KMS-11 (cell line): ENCODE measurements at regions not wholly inside any gene's neighbourhood (a gene's known extent, or its start where the extent isn't known, plus 50 kb on each side); places are given as distances from the start of the nearest gene placed in this dataset.

Source experiments
- H2AFZ ChIP-seq: fragments of 200-600 bp; sonication (generic); 2 replicates; pipeline ENCODE4 v1.6.1; 2016; ENCODE audit warnings: antibody characterized with exemption, mixed run types, low read depth
- H3K27ac ChIP-seq: fragments of 200-600 bp; sonication (generic); 2 replicates; pipeline ENCODE4 v1.6.1; 2016; ENCODE audit warnings: mild to moderate bottlenecking, mixed run types
- H3K27me3 ChIP-seq: fragments of 200-600 bp; sonication (generic); 2 replicates; pipeline ENCODE4 v1.6.1; 2017; ENCODE audit warnings: mild to moderate bottlenecking, low read depth, mixed run types, moderate library complexity; ENCODE audit not compliant: insufficient read depth
- H3K36me3 ChIP-seq: fragments of 200-600 bp; sonication (generic); 2 replicates; pipeline ENCODE4 v1.6.1; 2017; ENCODE audit warnings: mild to moderate bottlenecking, mixed run types; ENCODE audit not compliant: insufficient read depth
- H3K4me1 ChIP-seq: fragments of 200-600 bp; sonication (generic); 2 replicates; pipeline ENCODE4 v1.6.1; 2016; ENCODE audit warnings: mild to moderate bottlenecking, low read depth, mixed run types; ENCODE audit not compliant: poor library complexity, severe bottlenecking
- H3K4me2 ChIP-seq: fragments of 200-600 bp; sonication (generic); 2 replicates; pipeline ENCODE4 v1.7.0; 2016; ENCODE audit warnings: mild to moderate bottlenecking, mixed run types
- H3K4me3 ChIP-seq: fragments of 200-600 bp; sonication (generic); IDR thresholded peaks from 2 replicates; pipeline ENCODE4 v1.6.1; 2017; ENCODE audit warnings: low read depth, low read length, mixed read lengths; ENCODE audit not compliant: insufficient read depth
- H3K79me2 ChIP-seq: fragments of 200-600 bp; sonication (generic); 2 replicates; pipeline ENCODE4 v1.6.1; 2016; ENCODE audit warnings: low read depth, mixed run types; ENCODE audit not compliant: insufficient read depth
- H3K9ac ChIP-seq: fragments of 200-600 bp; sonication (generic); 2 replicates; pipeline ENCODE4 v1.6.1; 2016; ENCODE audit warnings: mild to moderate bottlenecking, mixed run types
- H4K20me1 ChIP-seq: fragments of 200-600 bp; sonication (generic); 2 replicates; pipeline ENCODE4 v1.6.1; 2016; ENCODE audit warnings: mild to moderate bottlenecking, mixed run types; ENCODE audit not compliant: insufficient read depth
- CTCF ChIP-seq: fragments of 200-600 bp; sonication (generic); conservative IDR thresholded peaks from 2 replicates; pipeline ENCODE4 v1.6.1; 2017; ENCODE audit warnings: low read depth, mild to moderate bottlenecking, antibody characterized with exemption, low read length, moderate library complexity, mixed read lengths

- Histone ChIP-seq H2AFZ (no peak overlapping the region), H3K79me2 (no peaks in the 10 kb centered on the region), H3K27ac (no peak overlapping the region), H3K36me3 (no peaks in the 10 kb centered on the region), H3K4me2 (no peak overlapping the region), H3K4me3 (no peak overlapping the region), H4K20me1 (no peaks in the 10 kb centered on the region), H3K4me1 (no peaks in the 10 kb centered on the region), H3K27me3 (no peaks in the 10 kb centered on the region), H3K9ac (no peak overlapping the region)
- no peak for TF ChIP-seq CTCF
Measured at GRCh38 chrX:63404332-63404731, 53.2 kb upstream of the SPIN4 start.

- Histone ChIP-seq H3K4me1 (no peaks in the 10 kb centered on the region), H2AFZ (no peak overlapping the region), H3K4me2 (no peak overlapping the region), H3K36me3 (no peaks in the 10 kb centered on the region), H3K79me2 (no peaks in the 10 kb centered on the region), H3K27me3 (no peaks in the 10 kb centered on the region), H3K9ac (no peak overlapping the region), H4K20me1 (no peaks in the 10 kb centered on the region), H3K27ac (no peak overlapping the region), H3K4me3 (no peak overlapping the region)
- no peak for TF ChIP-seq CTCF
Measured at GRCh38 chrX:63402106-63402505, 51.0 kb upstream of the SPIN4 start.
